ENCODE measurements at regions not wholly inside any gene's neighbourhood (a gene's known extent, or its start where the extent isn't known, plus 50 kb on each side); places are given as distances from the start of the nearest gene placed in this dataset.
A peak's percentile ranks its signal among the peaks of the same experiment; 100 is the strongest.
"Not testable (repeated sequence)": the region's sequence is repeated elsewhere in the genome, so short reads cannot be mapped to it uniquely, and the experiment has no call there.

DNA sequence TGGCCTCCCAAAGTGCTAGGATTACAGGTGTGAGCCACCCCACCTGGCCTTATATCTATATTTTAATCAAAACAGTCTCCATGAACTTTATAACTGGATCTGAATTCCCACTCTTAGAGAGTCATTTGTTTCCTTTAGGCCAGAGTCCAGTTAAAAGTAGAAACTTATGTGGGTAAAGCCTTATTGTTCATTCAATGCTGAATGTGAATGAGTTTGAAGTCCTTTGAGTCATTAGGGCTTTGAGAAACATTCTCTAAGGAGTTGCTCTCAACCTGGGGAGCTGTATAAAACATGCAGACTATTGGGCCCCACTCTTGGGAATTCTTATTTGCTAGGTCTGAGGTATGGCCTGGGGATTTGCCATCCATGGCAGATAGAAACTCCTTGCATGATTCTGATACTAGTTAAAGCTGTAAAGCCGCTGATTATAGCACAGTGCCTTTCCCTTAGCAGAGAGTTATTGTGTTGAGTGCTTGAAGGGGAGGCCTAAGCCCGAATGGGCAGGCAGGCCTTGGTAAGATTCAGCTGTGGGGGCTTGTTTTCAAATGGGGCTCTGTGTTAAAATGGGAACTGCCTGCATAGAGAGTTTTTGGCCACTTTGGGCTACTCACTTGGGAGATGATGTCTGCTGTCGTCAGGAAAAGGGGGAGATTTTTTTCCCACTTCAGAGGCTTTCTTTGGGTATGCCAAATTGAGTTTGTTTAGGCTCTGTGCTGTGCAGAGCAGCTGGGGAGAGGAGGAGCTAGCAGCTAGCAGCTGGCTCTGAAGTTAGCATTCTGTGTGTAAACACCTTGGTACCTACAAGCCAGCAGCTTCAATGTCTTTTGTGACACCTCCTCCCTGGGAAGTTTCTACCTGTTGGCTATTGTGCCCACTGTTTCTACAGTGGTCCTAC, 117.5 kb downstream of the DACT1 start:
- peak in 1 of 2 experiments; percentile 20 for DNase-seq

DNA sequence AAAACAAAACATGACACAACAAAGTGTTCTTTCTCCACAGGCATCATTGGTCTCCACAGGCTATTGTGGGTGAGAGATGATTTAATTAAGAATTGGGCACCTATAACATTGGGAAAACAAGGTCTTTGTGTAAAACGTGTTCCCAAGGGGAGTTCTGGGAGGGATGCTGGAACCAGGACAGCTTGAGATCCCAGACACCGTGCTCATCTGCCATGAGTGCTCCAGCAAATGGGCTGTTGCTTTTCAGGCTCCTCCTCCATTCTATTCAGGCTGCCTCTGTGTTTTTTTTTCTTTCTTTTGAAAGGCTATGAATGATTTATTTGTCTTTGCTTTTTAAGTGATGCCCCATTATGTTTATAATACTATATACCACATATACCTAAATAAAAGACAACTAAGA, 122.4 kb downstream of the DACT1 start:
- DNase-seq: no peak

DNA sequence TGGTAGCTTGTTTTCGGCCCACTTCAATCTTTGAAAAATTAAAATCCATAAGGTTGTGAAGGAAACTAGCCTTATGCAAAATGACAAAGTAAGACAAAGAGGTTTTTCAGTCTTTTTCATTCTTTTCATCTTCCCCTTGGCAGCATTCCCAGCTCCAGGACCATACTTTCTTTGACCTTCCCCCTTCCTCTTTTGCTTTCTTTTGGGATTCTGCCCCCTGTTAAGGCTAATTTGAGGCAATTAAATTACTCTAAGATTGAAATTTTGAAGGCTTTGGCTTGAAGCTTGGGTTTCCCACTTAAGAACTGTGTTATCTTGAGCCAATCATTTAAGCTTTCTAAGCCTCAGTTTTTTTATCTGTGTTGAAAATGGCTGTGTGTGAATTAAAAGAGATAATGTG, 124.9 kb downstream of the DACT1 start:
- no peak for DNase-seq

DNA sequence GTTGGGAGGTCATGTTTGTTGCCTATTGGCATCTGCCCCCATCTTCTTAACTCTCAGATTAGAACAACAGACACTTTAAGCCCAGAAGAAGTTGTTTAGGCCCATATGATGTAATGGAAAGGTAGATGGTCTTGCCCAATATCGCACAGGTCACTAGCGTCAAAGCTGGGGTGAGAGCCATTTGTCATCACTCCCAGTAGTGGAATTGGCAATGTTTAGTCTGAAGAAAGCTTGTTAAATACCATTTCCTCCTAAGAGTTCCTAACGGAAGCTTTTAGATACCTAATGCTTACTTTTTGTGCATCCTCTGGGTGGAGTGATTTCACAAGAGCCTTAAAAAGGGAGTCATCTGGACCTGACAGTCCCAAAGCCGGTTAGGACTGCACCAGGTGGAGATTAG, 125.4 kb downstream of the DACT1 start:
- DNase-seq: no peak

DNA sequence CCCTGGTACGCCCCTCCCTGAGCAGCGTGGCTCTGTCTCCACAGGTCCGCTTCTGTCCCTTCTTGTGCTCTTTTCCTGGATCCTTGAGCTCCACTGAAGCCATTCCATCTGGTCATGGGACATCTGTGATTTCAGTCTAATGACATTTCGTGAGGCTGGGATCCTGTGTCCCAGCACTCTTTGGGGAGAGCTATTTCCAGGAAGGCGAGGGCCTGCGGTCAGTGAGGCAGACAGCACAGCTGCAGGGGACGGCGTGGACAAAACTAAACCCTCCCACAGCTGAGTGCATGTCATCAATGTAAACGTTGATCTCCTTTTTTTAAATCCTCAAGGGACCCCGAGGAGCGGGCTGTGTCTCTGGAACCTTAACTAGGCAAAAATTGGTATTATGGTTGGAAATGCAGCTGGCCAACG, 127.7 kb downstream of the DACT1 start:
- DNase-seq: no peak

DNA sequence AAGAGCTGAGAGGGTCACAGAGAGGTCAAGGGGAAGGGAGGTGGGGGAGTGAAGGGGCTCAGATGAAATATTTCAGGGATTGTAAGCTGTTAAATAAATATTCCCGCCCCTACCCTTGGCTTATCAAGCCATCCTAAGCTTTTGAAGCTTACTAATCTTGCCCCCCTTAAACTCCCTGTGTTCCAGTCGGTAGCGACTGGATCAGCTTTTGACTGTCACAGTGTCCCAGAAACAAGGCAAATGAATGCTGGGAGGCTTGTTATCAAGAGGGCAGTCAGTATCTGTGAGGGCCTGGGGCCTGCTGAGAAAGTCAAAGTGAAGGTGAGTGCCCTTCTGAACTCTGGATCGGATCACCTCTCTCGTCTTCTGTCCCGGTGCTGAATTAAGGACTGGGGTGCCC, 128.1 kb downstream of the DACT1 start:
- DNase-seq: no peak

DNA sequence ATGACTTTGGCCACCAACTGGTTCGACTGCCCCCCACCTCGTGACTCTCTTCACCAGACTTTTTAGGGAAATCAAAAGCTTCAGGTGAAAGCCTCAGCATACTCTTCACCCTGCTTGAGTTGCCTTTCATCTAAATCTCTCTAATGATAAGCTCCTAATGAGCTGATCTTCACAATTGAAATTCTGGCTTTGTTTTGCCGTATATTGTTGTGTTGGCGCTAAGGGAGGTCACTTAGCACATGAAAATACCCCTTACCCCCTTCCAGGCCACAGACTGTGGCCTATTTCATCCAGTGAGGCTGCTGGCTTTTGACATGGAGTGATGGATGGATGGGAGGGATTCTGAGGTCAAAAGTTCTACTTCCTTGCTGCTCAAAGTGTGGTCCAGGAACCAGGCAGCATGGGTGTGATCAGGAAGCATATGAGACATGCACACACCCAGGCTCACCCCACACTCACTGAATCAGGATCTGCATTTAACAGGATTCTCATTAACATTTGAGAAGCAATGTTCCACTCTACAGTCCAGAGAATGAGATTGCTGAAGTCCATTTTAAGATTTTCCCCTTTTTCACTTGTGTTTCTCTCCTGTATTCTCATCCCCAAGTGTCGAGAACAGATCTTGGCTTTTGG, 131.4 kb downstream of the DACT1 start:
- DNase-seq: no peak

DNA sequence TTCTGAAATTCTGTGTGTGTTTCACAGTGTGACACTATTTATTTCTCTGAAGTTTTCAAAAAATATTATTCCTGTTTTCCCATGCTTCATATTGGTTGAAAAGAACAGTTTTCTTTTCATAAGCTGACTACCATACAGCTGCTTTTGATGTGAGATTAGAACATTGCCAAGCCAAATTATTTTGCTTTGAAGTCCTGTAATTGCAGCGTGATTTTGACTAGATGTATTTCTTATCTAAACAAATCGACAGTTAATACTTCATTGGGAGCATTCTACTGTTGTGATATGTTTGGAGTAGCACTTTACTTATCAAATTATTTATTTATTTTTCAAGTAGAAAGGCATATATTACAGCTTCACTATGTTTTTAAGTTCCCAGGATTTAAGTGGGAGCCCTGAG, 132.0 kb downstream of the DACT1 start:
- DNase-seq: no peak

DNA sequence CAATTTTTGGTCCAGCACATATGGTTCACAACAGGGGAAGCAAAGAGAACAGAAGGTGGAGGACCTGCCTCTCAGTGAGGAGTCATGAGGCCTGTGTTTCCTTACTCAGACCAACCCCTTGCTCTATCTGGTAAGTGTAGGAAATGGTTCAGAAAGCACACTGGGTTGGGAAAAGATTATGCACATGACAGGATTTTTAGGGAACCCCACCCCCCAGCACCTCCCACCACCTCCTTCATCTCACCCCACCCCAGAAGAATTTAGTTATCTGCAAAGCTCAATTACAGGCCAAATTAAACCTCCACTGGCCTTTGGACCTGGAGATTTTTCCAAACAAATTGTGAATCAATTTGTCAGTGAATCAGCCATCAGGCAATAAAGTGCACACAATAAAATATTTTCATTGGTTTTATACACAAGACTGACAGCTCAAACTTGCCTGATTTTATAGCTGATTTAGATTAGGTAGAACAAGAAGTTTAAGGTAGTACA, 132.8 kb downstream of the DACT1 start:
- DNase-seq: no peak

DNA sequence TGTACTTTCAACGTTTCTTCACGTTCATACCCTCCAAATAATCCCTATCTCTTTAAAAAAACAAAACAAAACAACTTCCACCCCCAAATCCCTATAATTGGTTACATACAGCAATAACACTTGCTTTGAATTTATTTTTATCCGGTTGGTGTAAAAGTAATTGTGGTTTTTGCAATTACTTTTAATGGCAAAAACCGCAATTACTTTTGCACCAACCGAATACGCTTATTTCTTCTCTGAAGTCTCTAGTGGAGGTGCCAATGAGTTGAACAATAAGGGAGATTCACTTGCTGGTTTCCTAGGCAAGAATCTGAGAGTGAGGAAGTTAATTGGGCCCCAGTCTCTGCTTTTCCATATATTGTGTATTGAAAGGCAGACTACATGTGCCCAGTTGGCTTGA, 133.3 kb downstream of the DACT1 start:
- DNase-seq: no peak

DNA sequence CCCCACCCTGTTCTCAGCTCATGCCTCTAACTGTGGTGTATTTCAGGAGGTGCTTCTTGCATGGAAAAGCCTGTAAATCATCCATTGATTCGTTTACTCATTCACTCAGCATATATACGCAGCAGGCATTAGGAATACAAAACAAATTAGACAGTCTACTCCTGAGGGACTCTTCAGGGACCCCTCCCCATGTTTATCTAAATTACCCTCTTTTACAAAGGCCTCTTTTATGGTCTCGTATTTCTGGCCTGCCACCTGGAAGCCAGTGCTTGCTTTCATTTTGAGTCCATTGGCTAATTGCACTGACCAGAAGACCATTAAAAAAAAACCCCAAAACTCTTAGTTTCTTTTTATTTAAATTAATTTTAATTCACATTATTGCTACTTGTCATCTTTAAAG, 134.4 kb downstream of the DACT1 start:
- DNase-seq: no peak

DNA sequence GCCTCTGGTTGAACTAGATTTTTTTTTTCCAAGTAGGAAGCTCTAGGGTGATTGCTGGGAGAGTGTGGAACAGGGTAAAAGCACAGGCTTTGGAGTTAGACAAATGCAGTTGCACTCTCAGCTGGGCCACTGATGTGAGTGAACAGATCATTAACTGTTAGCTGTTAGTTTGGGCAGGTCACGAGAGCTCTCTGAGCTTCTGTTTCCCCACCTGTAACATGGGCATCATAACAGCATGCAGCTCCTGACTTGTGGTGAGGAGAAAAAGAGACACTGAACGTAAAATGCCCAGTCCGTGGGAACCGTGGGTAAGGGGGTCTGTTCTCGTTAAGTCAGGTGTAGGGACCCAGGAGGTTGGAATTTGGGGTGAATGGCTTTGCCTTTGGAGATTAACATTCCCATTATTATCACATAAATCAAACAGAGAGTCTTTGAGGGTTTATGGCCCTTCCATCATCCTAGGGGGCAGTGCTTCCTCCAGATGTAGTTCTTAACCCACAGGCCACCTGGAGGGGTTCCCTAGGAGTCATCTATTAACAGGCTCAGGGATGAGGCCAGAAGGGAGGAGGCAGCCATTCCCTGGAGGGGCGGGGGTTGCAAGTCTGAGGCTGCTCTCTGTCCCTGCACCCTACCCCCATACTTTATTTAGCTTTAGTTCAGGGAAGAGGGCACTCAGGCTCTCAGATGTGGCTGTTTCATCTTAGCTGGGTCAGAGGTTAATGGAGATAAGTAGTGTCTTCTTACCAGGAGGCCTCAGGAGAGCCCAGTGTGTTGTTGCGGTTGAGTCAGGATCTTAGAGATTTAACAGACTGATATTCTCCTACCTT, 135.2 kb downstream of the DACT1 start:
- peak; percentile 64 to 77 for DNase-seq

DNA sequence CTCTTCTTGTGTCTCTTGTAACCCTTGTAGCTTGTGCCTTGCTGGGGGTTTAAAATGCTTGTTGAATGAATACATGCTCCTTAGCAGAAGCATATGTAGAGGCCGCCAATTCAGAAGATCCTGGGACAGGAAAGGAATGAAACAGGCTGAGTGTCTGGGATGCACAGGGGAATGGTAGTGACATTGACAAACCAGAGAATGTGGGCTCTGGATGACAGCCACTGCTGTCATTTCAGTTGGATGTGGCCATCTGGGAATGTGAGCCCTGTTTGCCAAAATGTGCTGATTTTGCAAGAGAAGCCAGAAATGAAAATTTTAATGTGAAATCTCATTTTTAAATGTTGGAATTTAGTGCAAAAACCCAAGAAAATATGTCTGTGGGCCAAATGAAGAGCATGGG, 136.8 kb downstream of the DACT1 start:
- DNase-seq: no peak

DNA sequence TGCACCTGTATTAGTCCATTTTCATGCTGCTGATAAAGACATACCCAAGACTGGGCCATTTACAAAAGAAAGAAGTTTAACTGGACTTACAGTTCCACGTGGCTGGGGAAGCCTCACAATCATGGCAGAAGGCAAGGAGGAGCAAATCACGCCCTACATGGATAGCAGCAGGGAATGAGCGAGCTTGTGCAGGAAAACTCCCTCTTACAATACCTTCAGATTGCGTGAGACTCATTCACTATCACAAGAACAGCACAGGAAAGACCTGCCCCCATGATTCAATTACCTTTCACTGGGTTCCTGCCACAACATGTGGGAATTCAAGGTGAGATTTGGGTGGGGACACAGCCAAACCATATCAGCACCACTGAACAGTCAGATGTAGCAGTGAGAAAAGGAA, 137.4 kb downstream of the DACT1 start:
- not testable (repeated sequence) for DNase-seq

DNA sequence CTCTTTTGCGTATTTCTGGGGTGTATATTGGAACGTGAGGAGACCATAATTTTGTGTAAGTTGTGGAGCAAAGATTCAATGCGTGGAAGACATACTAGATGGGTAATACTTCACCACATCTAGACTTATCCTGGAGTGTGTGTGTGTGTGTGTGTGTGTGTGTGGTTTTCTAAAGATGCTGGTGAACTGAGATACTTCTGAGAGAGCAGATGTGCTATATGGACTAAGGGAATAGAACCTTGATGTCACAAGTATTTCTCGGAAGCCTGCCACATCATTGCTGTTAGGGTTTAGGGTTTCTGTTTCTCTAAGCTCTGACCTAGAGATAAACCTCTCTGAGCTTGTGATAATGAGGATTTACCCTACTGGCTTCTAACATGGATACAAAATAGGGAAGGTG, 138.8 kb downstream of the DACT1 start:
- no peak for DNase-seq

DNA sequence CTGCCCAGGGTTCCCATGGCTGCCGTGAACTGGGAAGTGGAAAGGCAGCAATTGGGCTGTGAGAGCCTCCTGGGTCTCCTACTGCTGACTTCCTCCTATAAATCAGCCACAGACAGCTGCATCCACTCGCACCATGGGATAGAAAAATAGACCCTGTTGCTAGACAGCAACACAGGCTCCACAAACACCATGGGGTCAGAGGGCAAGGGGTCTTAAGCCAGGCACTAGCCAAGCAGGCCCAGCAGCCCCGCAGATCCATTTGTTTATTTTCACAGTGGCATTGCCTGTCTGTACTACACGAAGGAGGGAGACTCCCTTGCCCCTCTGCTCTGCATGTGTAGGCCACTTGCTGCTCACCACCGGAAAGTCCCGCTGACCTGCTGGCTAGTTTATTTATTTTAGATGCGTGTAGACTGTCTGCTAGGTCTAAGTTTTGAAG, 139.8 kb downstream of the DACT1 start:
- DNase-seq: no peak

DNA sequence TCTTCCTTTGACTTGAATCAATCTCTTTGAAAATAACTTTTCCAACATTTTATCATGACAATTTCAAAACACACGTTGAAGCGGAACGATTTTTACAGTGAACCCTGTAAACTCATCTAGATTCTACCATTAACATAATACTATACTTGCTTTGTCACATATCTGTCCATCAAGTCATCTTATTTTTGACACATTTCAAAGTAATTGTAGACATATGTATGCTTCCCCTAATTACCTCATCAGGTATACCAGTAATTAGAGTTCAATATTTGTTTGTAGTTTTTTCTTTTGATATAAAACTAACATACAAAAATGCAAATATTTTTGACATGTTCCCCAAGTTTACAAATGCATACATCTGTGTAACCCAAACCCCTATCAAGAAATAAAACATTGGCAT, 140.4 kb downstream of the DACT1 start:
- DNase-seq: no peak

DNA sequence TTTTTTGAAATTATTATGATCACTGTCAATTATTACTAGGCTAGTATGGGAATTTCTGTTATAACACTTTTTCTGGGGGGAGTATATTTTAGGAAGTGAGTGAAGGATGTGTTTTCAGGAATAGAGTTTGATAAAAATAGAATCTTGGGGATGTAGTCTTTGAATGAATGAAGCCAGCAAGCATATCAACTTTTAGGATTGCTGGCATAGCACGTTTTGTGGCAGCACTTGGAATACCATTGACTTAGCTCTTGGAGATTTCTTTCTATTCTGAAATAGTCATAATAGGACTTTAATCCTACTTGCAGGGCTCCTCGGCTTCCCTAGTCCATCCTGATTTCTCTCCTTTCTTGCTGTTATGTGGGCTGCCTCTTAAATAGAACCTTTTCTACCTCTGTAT, 141.6 kb downstream of the DACT1 start:
- DNase-seq: no peak

DNA sequence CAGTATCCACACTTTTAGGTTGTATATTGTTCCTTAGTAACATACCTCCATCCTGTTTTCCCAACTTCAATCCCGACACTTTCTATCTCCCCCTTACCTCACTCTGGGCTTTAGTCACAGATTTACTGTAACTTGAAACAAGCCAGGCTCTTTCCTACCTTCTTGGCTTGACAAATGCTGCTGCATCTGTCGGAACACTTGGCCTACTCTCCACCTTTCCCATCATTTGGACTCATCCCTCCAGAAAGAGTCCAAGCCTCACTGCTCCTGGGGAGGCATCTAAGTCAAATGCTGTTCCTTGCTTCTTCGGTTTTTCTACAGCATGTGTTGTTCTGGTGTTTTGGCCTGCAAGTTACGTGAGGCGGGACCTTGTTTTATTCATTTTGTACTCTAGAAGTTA, 142.4 kb downstream of the DACT1 start:
- no peak for DNase-seq

DNA sequence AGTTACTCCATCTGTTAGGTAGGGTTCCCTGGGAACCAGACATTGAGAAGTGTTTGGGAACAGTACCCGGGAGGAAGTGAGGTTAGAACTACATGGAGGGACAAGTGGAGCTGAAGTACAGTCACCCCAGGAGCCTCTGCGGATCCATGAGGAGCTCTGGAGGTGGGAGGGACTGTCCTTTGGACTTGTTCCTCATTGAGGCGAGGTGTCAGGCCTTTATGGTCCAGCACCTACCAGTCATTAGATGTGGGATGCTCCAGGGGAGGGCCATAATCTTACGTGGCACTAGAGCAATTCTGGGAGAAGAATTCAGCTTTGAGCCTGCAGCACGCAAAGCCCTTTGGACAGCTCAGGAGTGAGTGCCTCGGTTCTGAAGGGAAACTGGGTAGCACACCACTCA, 142.8 kb downstream of the DACT1 start:
- DNase-seq: no peak

DNA sequence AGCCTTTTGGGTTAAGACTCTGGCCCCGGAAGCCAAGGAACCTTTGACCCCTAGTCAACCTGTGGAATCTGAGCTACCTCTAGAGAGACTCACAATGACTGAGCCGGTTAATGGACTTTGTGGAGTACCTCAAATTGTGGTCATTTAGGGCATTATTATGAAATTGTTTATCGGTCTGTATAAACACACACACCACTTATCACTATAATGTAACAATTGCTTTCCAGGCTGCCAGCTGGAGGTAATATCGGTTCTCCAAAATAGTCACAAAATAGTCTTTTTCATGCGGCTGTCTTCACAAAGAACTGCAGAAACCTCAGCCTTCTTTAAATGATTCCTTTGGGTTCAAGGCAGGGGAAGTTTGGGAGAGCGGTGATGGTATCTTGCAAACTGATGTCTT, 144.2 kb downstream of the DACT1 start:
- DNase-seq: no peak

DNA sequence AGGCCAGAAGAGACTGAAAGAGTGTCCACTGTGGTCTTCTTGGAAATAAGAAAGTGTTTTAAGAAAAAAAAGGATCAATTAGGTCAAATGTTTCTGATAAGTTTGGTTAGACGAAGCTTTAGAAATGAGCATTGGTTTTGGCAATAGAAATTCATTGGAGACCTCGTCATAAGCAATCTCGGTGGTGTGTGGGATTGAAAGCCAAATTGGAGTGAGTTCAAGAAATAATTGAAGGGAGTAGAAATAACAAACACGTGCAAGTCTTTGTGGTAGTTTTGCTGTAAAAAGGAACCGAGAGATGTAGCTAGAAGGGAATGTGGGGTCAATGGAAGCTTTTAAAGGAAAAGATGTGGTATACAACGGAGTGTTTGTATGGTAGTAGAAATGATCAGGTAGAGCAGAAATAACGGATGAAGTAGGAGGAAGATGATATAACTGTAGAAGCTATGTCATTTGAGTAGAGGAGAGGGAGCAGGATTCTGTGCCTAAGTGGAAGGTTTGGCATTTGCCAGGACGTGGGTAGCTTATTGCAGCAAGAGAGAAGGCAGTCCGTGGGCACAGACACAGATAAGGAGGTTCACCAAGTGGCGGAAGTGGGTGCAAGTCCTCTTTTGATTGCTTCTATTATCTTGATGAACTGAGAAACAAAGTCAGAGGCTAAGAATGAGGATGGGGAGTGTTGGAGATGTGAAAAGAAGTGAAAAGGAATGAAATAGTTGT, 146.2 kb downstream of the DACT1 start:
- no peak for DNase-seq

DNA sequence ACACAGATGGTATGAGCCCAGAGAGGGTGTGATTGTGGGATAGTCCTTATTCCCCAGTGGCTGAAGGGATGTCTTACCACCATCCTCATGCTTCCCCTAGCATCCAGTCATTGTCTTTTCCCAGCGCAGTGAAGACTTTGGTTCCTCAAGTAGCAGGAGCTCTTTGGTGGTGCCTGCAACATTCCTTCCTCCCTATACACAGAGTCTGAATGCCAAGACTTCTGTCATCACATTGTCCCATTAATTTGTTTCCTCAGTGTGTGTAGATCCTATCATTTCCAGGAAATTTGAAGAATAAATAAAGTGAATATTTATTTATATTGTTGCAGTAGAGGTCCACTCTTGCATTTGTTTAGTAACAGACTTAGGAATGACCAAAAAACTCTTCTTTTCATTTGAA, 147.2 kb downstream of the DACT1 start:
- DNase-seq: no peak

All from NCI-H187 (cell line).